PC-3 (cell line): ENCODE measurements at regions not wholly inside any gene's neighbourhood (a gene's known extent, or its start where the extent isn't known, plus 50 kb on each side); places are given as distances from the start of the nearest gene placed in this dataset.

ENCODE experiments used
- EZH2 ChIP-seq: fragments of 300-600 bp; sonication (generic); IDR thresholded peaks from one replicate; pipeline ENCODE4 v1.6.1; 2017; ENCODE audit warnings: antibody characterized with exemption, mild to moderate bottlenecking, low read length; ENCODE audit not compliant: unreplicated experiment
- EZH2phosphoT487 ChIP-seq: fragments of 300-600 bp; sonication (generic); IDR thresholded peaks from 2 replicates; pipeline ENCODE4 v1.6.1; 2018; ENCODE audit warnings: mild to moderate bottlenecking, antibody characterized with exemption, low read length, borderline replicate concordance
- TF ChIP-seq, protein P1 (sequence below): fragments of 300-600 bp; sonication (generic); conservative IDR thresholded peaks from 2 replicates; pipeline ENCODE4 v1.5.1; 2017; ENCODE audit warnings: antibody characterized with exemption, low read depth, mild to moderate bottlenecking, low read length

DNA sequence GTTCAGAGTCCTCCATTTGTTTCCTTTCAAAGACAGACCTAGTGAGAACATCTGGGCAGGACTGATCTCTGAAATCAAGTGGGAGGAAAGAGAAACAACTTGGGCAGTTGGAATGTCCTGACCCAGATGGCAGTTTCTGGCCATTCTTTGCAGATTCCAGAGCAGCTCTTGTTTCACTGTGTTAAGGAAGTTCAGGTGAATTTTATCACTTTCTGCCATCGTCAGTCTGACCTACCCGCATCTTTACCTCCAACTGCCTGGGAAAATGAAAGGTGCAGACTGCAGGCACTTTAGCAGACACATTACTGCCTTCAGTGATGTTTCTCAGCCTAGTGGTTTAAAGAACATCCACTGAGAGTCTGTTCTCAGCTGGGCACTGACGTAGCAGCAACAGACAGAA is 216.2 kb downstream of the CEP135 start:
- TF ChIP-seq, protein P1, sequence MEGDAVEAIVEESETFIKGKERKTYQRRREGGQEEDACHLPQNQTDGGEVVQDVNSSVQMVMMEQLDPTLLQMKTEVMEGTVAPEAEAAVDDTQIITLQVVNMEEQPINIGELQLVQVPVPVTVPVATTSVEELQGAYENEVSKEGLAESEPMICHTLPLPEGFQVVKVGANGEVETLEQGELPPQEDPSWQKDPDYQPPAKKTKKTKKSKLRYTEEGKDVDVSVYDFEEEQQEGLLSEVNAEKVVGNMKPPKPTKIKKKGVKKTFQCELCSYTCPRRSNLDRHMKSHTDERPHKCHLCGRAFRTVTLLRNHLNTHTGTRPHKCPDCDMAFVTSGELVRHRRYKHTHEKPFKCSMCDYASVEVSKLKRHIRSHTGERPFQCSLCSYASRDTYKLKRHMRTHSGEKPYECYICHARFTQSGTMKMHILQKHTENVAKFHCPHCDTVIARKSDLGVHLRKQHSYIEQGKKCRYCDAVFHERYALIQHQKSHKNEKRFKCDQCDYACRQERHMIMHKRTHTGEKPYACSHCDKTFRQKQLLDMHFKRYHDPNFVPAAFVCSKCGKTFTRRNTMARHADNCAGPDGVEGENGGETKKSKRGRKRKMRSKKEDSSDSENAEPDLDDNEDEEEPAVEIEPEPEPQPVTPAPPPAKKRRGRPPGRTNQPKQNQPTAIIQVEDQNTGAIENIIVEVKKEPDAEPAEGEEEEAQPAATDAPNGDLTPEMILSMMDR, result no peak
- TF ChIP-seq EZH2phosphoT487 (no peak), EZH2 (no peak)
